UCSD-AML1 (cell line): ENCODE measurements at regions not wholly inside any gene's neighbourhood (a gene's known extent, or its start where the extent isn't known, plus 50 kb on each side); places are given as distances from the start of the nearest gene placed in this dataset.

ENCODE experiments used
- DNase-seq: peaks from one replicate; lab custom pipeline; 2025; ENCODE audit not compliant: unreplicated experiment; lab: John Stamatoyannopoulos, UW

DNA sequence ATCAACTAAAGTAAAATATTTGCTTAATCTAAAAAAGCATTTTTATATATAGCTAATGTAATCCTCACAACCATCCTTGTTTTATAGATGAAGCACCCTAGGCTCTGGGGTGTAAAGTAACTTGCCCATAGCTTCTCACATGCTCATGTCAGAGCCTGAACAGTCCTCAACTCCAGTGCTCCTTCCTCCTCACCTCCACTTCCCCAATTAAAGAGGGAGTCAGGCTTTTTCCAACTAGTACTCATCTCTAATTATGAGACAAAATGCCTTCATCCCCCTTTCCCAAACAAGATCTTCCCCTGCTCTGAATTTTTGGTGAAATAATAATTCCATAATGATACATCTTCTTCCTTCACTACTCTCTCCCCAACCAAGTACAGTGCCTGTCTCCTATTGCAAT lies 290.8 kb upstream of the PRDM1 start:
- DNase-seq, result no peak

- DNase-seq, result no peak
Measured at GRCh38 chr6:105794870-105795269, 291.3 kb upstream of the PRDM1 start.

- peak; percentile 30 for DNase-seq
Measured at GRCh38 chr6:105794239-105794638, 291.9 kb upstream of the PRDM1 start.

- peak; percentile 50 for DNase-seq
Measured at GRCh38 chr6:105793130-105793529, 293.0 kb upstream of the PRDM1 start.

- no peak for DNase-seq
Measured at GRCh38 chr6:105791583-105792318, 294.4 kb upstream of the PRDM1 start.

- DNase-seq, result no peak
Measured at GRCh38 chr6:105791179-105791578, 295.0 kb upstream of the PRDM1 start.

GRCh38 chr6:105790635-105791034 lies 295.5 kb upstream of the PRDM1 start:
- DNase-seq, result no peak

DNA sequence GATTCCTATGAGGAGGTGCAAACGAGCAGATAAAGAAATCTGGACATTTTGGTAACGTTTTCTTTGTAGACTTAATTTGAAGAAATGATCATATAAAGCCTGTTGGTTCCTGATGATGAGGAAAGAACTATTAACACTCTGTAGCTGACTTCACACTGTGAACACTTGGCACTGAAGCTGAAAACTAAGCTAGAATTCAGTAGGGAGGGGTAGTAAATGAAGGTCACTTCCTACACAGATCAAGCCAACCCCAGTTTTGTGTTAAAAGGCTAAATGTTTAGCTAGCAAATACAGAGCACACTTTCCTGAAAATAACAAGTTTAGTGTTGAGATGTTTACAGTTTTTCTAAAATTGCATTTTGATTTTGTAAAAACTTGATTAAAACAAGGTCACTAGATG lies 296.2 kb upstream of the PRDM1 start:
- no peak for DNase-seq

GRCh38 chr6:105787747-105788146 lies 298.4 kb upstream of the PRDM1 start:
- no peak for DNase-seq

DNA sequence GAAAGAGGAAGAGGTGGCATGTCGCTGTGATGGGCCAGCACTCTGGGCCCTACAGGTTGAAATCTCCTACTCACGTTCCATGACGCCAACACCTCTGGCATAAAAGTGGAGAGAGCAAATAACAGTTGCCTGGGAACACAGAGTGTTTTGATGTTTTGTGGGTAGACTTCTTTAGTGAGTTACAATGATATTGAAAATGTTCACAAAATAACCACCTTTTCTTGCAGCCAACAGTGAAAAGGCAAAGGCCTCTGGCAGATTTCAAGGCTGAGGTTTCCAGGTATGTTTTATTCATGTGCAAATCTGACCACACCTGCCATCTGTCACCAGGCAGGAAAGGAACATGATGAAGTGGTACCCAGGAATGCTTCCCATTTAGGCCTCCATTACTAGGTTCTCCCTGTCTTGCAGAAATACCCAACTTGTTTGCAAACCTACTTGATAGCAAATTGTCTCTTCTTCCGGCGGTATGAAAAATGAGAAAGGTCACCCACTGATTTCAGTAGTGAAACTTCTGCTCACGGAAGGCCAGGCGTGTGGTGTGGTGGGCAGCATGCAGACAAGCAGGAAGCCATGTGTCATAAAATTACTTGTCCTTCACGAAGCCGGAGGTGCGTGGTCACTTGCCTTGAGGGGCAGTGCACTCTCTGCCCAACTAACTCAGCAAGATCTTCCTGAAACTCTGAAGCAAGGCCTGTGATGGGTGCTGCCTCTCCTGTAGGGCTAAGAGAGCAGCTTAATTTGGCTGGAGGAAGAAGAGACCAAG lies 299.1 kb upstream of the PRDM1 start:
- DNase-seq, result no peak

DNA sequence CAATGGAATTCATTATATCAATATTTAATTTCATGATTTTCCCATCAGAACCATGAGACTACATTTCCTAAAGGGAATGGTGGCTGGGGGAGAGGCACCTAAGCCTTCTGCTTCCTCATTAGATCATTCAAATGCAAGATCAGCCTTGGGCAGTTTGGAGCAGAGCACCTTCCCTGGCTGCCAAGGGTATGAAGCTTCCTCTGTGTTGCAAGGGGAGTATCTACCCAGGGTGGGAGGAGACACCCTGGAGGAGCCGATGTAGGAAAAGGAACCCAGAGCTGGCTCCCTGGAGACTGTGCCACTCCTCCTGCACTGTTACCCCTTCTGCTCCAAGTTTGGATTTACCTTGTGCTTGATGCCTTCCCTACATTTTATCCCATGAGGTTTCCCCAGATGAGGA lies 299.7 kb upstream of the PRDM1 start:
- DNase-seq, result no peak

GRCh38 chr6:105785066-105785811 lies 300.9 kb upstream of the PRDM1 start:
- DNase-seq, result peak; percentile 38

- no peak for DNase-seq
Measured at GRCh38 chr6:105784179-105784578, 302.0 kb upstream of the PRDM1 start.

DNA sequence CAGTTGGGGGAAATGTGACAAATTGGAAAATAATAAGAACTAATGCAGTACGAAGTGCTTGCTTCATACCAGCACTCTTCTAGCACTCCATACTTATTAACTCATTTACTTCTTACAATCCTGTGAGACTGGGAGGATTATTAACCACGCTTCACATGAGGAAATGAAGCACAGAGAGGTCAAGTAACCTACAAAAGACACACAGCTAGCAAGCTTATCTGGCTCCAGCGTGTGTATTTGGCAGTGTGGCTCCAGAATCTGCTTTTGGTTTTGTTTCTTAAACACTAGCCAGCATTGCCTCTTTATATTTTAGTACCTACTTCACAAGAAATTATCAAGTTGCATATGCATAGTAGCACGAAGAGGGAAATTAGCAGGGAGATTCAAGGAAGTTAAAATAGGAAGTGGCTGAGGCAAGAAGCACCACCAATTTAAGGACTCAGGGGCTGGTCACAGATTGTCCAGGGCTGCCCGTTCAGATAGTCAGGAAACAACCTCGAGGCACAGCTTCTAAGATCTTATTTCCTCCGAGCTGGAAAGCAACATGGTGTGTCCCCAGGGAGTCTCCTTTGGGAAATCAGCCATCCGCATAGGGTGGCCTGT lies 302.7 kb upstream of the PRDM1 start:
- no peak for DNase-seq

GRCh38 chr6:105781915-105782314 lies 304.2 kb upstream of the PRDM1 start:
- no peak for DNase-seq

DNA sequence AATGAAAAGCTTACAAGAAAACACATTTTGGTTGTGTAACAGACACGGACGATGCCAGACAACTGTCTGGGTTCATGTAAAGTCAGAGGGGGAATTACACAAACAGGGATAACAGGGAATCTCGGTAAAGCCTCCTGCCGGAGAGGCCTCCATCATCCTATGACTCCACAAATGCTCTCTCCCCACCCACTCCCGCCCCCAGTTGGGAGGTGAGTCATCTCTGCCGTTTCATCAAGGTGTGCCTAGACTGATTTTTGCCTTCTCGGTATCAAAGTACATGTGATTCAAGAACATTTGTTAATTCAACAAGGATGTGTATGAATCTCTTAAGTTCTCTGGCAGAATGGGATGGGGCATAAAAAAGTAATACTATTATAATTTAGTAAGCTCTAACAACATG lies 304.9 kb upstream of the PRDM1 start:
- DNase-seq, result no peak

GRCh38 chr6:105780146-105780860 lies 305.8 kb upstream of the PRDM1 start:
- DNase-seq, result no peak

DNA sequence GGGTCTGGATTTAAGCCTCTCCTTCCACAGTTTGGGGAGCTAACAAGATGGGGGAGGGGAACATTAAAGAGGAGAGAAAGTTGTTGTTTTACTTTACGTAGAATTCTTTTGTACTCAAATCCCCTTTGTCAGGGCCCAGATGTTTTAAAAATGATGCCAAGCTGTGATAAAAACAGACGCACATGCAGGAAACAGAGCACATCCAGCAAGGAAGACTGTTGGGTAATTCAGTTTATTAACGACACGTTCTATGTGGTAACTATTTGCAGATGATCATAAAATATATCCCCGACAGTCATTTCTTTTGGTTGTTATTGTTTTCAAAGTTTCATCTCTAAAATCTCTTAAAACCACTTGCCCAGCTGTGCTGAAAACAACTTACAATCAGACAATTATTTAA lies 307.0 kb upstream of the PRDM1 start:
- no peak for DNase-seq

- DNase-seq, result no peak
Measured at GRCh38 chr6:105775095-105775494, 311.0 kb upstream of the PRDM1 start.

DNA sequence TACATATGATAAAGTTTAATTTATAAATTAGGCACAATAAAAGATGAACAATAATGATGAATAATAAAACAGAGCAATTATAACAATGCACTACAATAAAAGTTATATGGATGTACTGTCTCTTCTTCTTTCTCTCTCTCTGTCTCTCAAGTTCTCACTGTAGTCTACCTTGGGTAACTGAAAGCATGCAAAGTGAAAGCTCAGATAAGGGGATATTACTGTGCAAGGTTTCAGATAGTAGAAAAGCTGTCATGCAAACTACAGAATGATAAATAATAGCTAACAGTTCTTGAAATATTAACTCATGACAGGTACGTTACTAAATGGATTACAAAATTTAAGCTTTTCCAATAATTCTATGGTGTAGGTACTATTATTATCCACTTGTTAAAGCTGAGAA lies 311.9 kb upstream of the PRDM1 start:
- DNase-seq, result no peak
